Neuronal stem cell (in vitro differentiated cells): ENCODE measurements at regions not wholly inside any gene's neighbourhood (a gene's known extent, or its start where the extent isn't known, plus 50 kb on each side); places are given as distances from the start of the nearest gene placed in this dataset.
"Not testable (repeated sequence)": the region's sequence is repeated elsewhere in the genome, so short reads cannot be mapped to it uniquely, and the experiment has no call there.

ENCODE experiments used
- DNase-seq: peaks from one replicate; pipeline ENCODE4 v3.0.0-alpha.2; 2013; ENCODE audit warnings: low spot score
- H2AFZ ChIP-seq: one replicate; pipeline ENCODE4 v1.6.1; 2013; ENCODE audit warnings: mild to moderate bottlenecking, low read length, inconsistent platforms
- H2AK5ac ChIP-seq: 2 replicates; pipeline ENCODE4 v1.6.1; 2013; ENCODE audit warnings: low read depth, mild to moderate bottlenecking, inconsistent platforms, low read length, moderate library complexity, mixed read lengths
- H2BK120ac ChIP-seq: 2 replicates; pipeline ENCODE4 v1.6.1; 2013; ENCODE audit warnings: low read depth, mild to moderate bottlenecking, inconsistent platforms, low read length, moderate library complexity, mixed read lengths
- H2BK12ac ChIP-seq: one replicate; pipeline ENCODE4 v1.6.1; 2013; ENCODE audit warnings: low read length, inconsistent platforms
- H2BK15ac ChIP-seq: 2 replicates; pipeline ENCODE4 v1.6.1; 2013; ENCODE audit warnings: mild to moderate bottlenecking, low read length, inconsistent platforms, mixed read lengths
- H2BK5ac ChIP-seq: one replicate; pipeline ENCODE4 v1.6.1; 2013; ENCODE audit warnings: inconsistent platforms, mild to moderate bottlenecking, low read length, moderate library complexity
- H3K14ac ChIP-seq: one replicate; pipeline ENCODE4 v1.6.1; 2013; ENCODE audit warnings: low read length, inconsistent platforms
- H3K18ac ChIP-seq: 2 replicates; pipeline ENCODE4 v1.6.1; 2013; ENCODE audit warnings: low read length, inconsistent platforms
- H3K23ac ChIP-seq: 2 replicates; pipeline ENCODE4 v1.6.1; 2013; ENCODE audit warnings: low read depth, mild to moderate bottlenecking, mixed read lengths, low read length, inconsistent platforms; ENCODE audit not compliant: poor library complexity
- H3K27ac ChIP-seq: replicated peaks from 3 replicates; pipeline ENCODE4 v1.5.1; 2013; ENCODE audit warnings: low read length, inconsistent platforms
- H3K27me3 ChIP-seq, 3 experiments: 2 replicates each; pipeline ENCODE4 v1.6.1; 2013; ENCODE audit warnings: low read length in 3 of 3, mild to moderate bottlenecking in 2 of 3, inconsistent platforms in 1 of 3, low read depth in 1 of 3, mixed read lengths in 1 of 3, moderate library complexity in 1 of 3; ENCODE audit not compliant: control insufficient read depth in 3 of 3, insufficient read depth in 3 of 3
- H3K36me3 ChIP-seq, 2 donors: replicated peaks in 1 of 2; 2 replicates each; pipeline ENCODE4 v1.6.1; 2013; ENCODE audit warnings: low read length in 2 of 2; ENCODE audit not compliant: control insufficient read depth in 2 of 2, insufficient read depth in 2 of 2
- H3K4ac ChIP-seq: 2 replicates; pipeline ENCODE4 v1.6.1; 2013; ENCODE audit warnings: inconsistent platforms, mild to moderate bottlenecking, low read length, moderate library complexity
- H3K4me1 ChIP-seq, 2 donors: 1 replicate in 1 of 2; 2 replicates in 1 of 2; pipeline ENCODE4 v1.6.1; 2013; ENCODE audit warnings: low read length in 2 of 2, low read depth in 1 of 2; ENCODE audit not compliant: control insufficient read depth in 2 of 2, insufficient read depth in 1 of 2
- H3K4me2 ChIP-seq: one replicate; pipeline ENCODE4 v1.6.1; 2013; ENCODE audit warnings: mild to moderate bottlenecking, low read length, inconsistent platforms; ENCODE audit not compliant: insufficient read depth, poor library complexity, severe bottlenecking
- H3K4me3 ChIP-seq, 2 donors: 2 replicates each; pipeline ENCODE4 v1.5.1; 2013; ENCODE audit warnings: low read length in 2 of 2, mild to moderate bottlenecking in 2 of 2, inconsistent platforms in 1 of 2, moderate library complexity in 1 of 2
- H3K79me1 ChIP-seq: one replicate; pipeline ENCODE4 v1.6.1; 2013; ENCODE audit warnings: low read depth, mild to moderate bottlenecking, inconsistent platforms, low read length, moderate library complexity
- H3K9ac ChIP-seq: one replicate; pipeline ENCODE4 v1.6.1; 2013; ENCODE audit warnings: mild to moderate bottlenecking, low read depth, low read length, inconsistent platforms; ENCODE audit not compliant: poor library complexity
- H3K9me3 ChIP-seq, 2 donors: replicated peaks in 1 of 2; 2 replicates each; pipeline versions ENCODE3 to v1.6.1; 2013; ENCODE audit warnings: low read length in 2 of 2, mild to moderate bottlenecking in 2 of 2, inconsistent platforms in 1 of 2, low read depth in 1 of 2, mixed read lengths in 1 of 2, moderate library complexity in 1 of 2; ENCODE audit not compliant: control insufficient read depth in 2 of 2, insufficient read depth in 1 of 2
- H4K8ac ChIP-seq: one replicate; pipeline ENCODE4 v1.6.1; 2013; ENCODE audit warnings: low read depth, mild to moderate bottlenecking, inconsistent platforms, low read length, moderate library complexity
- H4K91ac ChIP-seq: one replicate; pipeline ENCODE4 v1.6.1; 2013; ENCODE audit warnings: low read length, low read depth, mild to moderate bottlenecking, inconsistent platforms; ENCODE audit not compliant: poor library complexity
- WGBS, 2 donors: extraction: QIAGEN DNeasy Blood & Tissue Kit; methylation state at CpG; one replicate each; pipeline ENCODE4 v1.1.7; 2013; ENCODE audit warnings: missing lambda C conversion rate in 2 of 2, mixed read lengths in 1 of 2; ENCODE audit not compliant: insufficient read length in 2 of 2, insufficient replicate concordance in 1 of 2; ENCODE audit errors: extremely low coverage in 2 of 2; 5-methylcytosine and 5-hydroxymethylcytosine counted together

DNA sequence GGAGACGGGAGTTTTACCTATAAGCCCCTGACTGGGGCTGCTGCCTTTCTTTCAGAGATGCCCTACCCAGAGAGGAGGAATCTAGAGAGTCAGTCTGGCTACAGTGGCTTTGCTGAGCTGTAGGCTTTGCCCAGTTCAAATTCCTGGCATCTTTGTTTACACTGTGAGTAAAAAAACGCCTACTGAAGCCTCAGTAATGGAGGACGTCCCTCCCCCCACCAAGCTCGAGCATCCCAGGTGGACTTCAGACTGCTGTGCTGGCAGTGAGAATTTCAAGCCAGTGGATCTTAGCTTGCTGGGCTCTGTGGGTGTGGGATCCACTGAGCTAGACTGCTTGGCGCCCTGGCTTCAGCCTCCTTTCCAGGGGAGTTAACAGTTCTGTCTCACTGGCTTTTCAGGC lies 237.1 kb upstream of the NT5E start:
- not testable (repeated sequence) for H3K4ac ChIP-seq, H4K91ac ChIP-seq, H3K9ac ChIP-seq, DNase-seq, H3K4me1 ChIP-seq, H2BK120ac ChIP-seq, H3K14ac ChIP-seq, H3K23ac ChIP-seq, H3K9me3 ChIP-seq, H3K4me3 ChIP-seq, H4K8ac ChIP-seq, H2AFZ ChIP-seq, H2BK5ac ChIP-seq, H3K27ac ChIP-seq, H2AK5ac ChIP-seq, H2BK15ac ChIP-seq, H3K27me3 ChIP-seq, H3K36me3 ChIP-seq, H3K18ac ChIP-seq, H3K79me1 ChIP-seq, H3K4me2 ChIP-seq, H2BK12ac ChIP-seq
- WGBS, 2 donors, result no CpG with 5 or more reads among the region's 5 CpGs

DNA sequence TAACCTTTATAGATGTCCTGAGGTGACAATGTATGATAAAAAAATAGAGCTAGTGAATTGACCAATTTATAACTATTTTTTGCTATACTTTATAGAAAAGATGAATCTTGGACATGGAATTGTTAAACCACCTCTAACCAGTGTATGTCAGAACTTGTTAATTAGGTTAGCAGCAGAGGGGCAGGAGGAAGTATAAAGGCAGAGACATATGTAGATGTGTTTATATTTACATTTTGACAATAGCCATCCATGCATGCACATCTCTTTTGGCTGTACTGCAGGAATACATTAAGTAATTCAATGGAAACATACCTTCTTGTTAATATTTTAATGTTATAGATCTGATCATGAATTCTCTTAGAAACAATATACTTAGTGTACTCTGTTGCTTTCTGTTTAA lies 254.6 kb upstream of the NT5E start:
- H3K27ac ChIP-seq, result no peak overlapping the region
- no peaks in the 10 kb centered on the region for H3K36me3 ChIP-seq
- H3K9ac ChIP-seq, result no peak overlapping the region
- no peak overlapping the region for H3K23ac ChIP-seq
- no peak overlapping the region for H2BK5ac ChIP-seq
- no peak overlapping the region for H2AK5ac ChIP-seq
- no peak overlapping the region for H3K4ac ChIP-seq
- no peak overlapping the region for H2BK12ac ChIP-seq
- H4K8ac ChIP-seq, result no peak overlapping the region
- H3K27me3 ChIP-seq, result no peaks in the 10 kb centered on the region
- no peak overlapping the region for H3K14ac ChIP-seq
- no peaks in the 10 kb centered on the region for H3K4me1 ChIP-seq
- no peak overlapping the region for H3K4me2 ChIP-seq
- no peak overlapping the region for H4K91ac ChIP-seq
- H2BK120ac ChIP-seq, result no peak overlapping the region
- H3K4me3 ChIP-seq, result no peak overlapping the region
- no peaks in the 10 kb centered on the region for H3K79me1 ChIP-seq
- peaks cover 0 to 2% of the 10 kb centered on the region in 2 donors for H3K9me3 ChIP-seq
- no peak overlapping the region for H3K18ac ChIP-seq
- no peak for DNase-seq
- no peak overlapping the region for H2AFZ ChIP-seq
- H2BK15ac ChIP-seq, result no peak overlapping the region

DNA sequence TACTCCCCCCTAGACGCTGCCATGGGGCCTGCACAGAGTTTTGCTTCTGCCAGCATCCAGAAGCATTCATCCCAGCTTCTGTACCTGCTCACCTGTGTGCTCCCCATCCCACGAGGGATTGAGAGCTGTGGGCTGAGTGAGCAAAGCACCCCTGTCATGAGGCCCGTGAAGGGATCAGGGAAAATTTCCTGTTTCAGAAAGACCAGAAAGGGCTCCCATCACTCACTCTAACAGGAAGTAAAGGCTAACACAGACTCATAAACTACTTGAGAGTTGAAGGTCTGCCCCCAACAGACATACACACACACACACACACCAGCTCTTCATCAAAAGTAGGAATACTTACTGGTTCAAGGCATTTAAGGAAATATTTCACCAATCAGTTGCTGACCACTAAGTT lies 256.5 kb upstream of the NT5E start:
- Histone ChIP-seq H3K4ac (no peak overlapping the region), H3K4me3 (no peak overlapping the region), H2BK15ac (no peak overlapping the region), H3K4me2 (no peak overlapping the region), H4K8ac (no peak overlapping the region), H2BK5ac (no peak overlapping the region), H3K4me1 (no peaks in the 10 kb centered on the region), H3K9ac (no peak overlapping the region), H2AFZ (peak overlapping the region; percentile 40), H3K36me3 (no peaks in the 10 kb centered on the region), H2BK12ac (no peak overlapping the region), H3K18ac (no peak overlapping the region), H3K14ac (no peak overlapping the region), H3K27me3 (no peaks in the 10 kb centered on the region), H3K9me3 (peaks cover 0 to 2% of the 10 kb centered on the region in 2 donors), H3K79me1 (no peaks in the 10 kb centered on the region), H3K27ac (no peak overlapping the region), H3K23ac (no peak overlapping the region), H2BK120ac (no peak overlapping the region), H2AK5ac (no peak overlapping the region), H4K91ac (no peak overlapping the region)
- no peak for DNase-seq
- WGBS, 2 donors, result no CpG with 5 or more reads among the region's 3 CpGs

DNA sequence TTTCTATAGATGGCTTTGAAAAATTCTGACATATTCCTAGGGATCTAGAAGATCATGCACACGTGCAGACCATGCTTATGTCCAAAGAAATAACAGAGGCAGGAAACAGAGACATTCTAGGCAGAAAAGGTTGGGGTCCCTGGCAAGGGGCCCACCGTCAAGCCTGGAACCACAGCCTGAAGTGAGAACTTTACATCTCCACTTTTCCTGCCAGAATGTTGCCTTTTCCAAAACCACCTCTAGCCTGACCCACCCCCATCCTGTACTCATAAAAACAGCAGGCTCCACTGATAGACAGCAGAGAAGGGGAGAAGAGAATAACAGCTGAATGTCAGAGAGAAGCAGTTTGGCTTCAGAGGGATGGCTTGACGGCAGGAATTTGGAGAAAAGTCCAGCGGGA lies 257.3 kb upstream of the NT5E start:
- no peak overlapping the region for H3K9ac ChIP-seq

More for the DNA sequence above, 257.3 kb upstream of the NT5E start:
- Histone ChIP-seq H3K36me3 (no peaks in the 10 kb centered on the region), H3K4me1 (no peaks in the 10 kb centered on the region), H3K27me3 (no peaks in the 10 kb centered on the region), H3K18ac (no peak overlapping the region), H3K4me2 (no peak overlapping the region), H3K4ac (no peak overlapping the region), H3K14ac (no peak overlapping the region), H3K79me1 (no peaks in the 10 kb centered on the region), H3K27ac (no peak overlapping the region), H2BK12ac (no peak overlapping the region), H2AK5ac (no peak overlapping the region), H2BK15ac (no peak overlapping the region), H4K91ac (no peak overlapping the region), H2AFZ (no peak overlapping the region), H2BK5ac (no peak overlapping the region), H3K23ac (no peak overlapping the region), H2BK120ac (no peak overlapping the region), H4K8ac (no peak overlapping the region), H3K9me3 (peaks cover 0 to 4% of the 10 kb centered on the region in 2 donors), H3K4me3 (no peak overlapping the region)
- WGBS, 2 donors, result no CpG with 5 or more reads among the region's 4 CpGs
- no peak for DNase-seq
